ENCODE measurements at regions not wholly inside any gene's neighbourhood (a gene's known extent, or its start where the extent isn't known, plus 50 kb on each side); places are given as distances from the start of the nearest gene placed in this dataset.

DNA sequence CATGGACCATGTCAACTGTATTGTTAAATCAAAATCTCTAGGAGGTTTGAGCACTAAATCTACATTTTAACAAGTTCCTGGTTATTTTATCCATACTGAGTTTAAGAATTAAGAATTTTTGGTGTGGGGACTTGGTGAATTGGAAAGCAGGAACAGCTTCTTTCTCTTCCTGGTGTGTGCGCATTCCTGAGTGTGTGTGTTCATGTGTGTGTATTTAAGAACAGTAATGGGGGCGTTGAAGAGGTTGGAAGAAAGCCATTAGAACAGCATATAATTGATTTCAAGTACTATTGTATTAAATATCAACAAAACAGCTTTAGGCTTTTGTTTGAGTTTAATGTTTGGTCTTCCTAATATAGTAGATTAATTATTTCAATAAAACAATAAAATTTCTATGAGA, 801.3 kb upstream of the ID2 start:
- DNase-seq (ENCODE audit: extremely low spot score): no peak
- POLR2A ChIA-PET: no interaction called here
- CTCF ChIA-PET: interaction anchor here (0.7 kb wide), 1 partner anchor 9 kb away, joined by 3 read pairs; no protein-coding TSS in a partner anchor
- TF ChIP-seq, protein P1, sequence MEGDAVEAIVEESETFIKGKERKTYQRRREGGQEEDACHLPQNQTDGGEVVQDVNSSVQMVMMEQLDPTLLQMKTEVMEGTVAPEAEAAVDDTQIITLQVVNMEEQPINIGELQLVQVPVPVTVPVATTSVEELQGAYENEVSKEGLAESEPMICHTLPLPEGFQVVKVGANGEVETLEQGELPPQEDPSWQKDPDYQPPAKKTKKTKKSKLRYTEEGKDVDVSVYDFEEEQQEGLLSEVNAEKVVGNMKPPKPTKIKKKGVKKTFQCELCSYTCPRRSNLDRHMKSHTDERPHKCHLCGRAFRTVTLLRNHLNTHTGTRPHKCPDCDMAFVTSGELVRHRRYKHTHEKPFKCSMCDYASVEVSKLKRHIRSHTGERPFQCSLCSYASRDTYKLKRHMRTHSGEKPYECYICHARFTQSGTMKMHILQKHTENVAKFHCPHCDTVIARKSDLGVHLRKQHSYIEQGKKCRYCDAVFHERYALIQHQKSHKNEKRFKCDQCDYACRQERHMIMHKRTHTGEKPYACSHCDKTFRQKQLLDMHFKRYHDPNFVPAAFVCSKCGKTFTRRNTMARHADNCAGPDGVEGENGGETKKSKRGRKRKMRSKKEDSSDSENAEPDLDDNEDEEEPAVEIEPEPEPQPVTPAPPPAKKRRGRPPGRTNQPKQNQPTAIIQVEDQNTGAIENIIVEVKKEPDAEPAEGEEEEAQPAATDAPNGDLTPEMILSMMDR (IDR thresholded peaks at IDR 0.05; ENCODE audit: control extremely low read depth, extremely low read depth, low read depth, missing control alignments): no peak

DNA sequence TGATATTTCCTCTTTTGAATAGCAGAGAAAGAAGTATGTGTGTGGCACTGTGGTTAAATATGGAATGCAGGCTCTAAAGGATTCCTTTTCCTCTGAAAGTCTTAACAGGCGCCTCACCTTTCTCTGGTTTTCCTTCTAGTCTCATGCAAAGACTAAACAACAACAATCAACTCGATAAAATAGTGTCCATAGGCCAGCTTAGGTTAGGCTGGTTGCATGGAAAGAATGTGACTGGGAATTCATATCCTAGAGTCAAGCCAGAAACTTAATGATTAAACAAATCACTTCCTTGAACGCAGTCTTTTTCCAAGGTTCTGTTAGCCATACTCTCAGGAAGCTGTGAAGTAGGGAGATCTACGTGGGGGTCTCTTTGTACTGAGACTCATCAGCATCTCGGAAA, 800.8 kb upstream of the ID2 start:
- CTCF ChIA-PET: interaction anchor here (1.4 kb wide), 1 partner anchor 17 kb away, joined by 4 read pairs; no protein-coding TSS in a partner anchor
- POLR2A ChIA-PET: no interaction called here
- TF ChIP-seq, protein P1 (IDR thresholded peaks at IDR 0.05; ENCODE audit: control extremely low read depth, extremely low read depth, low read depth, missing control alignments): no peak
- no peak for DNase-seq (ENCODE audit: extremely low spot score)

DNA sequence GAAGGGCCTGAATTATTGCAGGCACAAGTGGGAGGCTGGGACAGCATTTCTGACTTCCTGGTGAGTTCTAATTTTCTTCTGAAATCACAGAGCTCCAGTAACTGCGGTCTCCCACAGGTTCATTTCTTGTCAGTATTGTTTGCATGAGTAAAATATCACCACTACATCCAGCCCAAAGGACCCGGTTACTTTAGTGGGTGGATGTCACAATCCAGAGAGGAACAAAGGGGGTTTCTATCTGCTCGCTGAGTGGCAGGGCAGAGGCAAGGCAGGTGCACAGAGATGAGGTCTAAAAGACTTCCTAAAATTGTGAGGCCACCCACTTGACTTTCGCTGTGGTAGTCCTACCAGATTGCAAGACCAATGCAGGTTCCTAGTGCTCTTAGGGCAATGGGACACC, 800.4 kb upstream of the ID2 start:
- CTCF ChIA-PET: interaction anchor here (1.4 kb wide), 1 partner anchor 17 kb away, joined by 4 read pairs; no protein-coding TSS in a partner anchor
- TF ChIP-seq, protein P1 (IDR thresholded peaks at IDR 0.05; ENCODE audit: control extremely low read depth, extremely low read depth, low read depth, missing control alignments): no peak

GRCh38 chr2:7882296-7882695, 799.6 kb upstream of the ID2 start:
- TF ChIP-seq, protein P1 (IDR thresholded peaks at IDR 0.05; ENCODE audit: control extremely low read depth, extremely low read depth, low read depth, missing control alignments): no peak
- ChIA-PET CTCF (interaction anchor here (1.4 kb wide), 1 partner anchor 18 kb away, joined by 4 read pairs; no protein-coding TSS in a partner anchor), POLR2A (no interaction called here)
- DNase-seq (ENCODE audit: extremely low spot score): no peak

More for the DNA sequence above, 800.4 kb upstream of the ID2 start:
- POLR2A ChIA-PET: no interaction called here
- DNase-seq (ENCODE audit: extremely low spot score): no peak

- TF ChIP-seq, protein P1 (IDR thresholded peaks at IDR 0.05; ENCODE audit: control extremely low read depth, extremely low read depth, low read depth, missing control alignments): no peak
- DNase-seq (ENCODE audit: extremely low spot score): no peak
- ChIA-PET POLR2A (no interaction called here), CTCF (no interaction called here)
Observed at GRCh38 chr2:7884338-7884737, 797.5 kb upstream of the ID2 start.

DNA sequence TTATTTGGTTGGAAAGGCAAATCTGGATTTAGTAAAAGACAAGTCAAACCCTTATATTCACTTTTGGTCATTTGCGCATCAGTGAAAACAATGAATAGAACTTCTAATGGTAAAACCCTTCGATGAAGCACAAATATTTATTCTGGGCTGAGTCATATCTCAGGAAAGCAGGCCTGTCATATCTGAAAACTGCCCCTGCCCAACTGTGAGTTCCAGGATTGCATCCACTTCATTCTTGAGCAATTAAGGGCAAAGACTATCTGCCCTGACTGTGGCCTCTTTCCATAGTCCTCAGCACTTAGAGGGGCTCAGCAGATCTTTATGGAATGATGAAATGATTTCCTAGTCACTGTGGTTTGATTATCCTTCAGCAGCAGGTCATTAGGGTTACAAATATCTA, 795.2 kb upstream of the ID2 start:
- DNase-seq (ENCODE audit: extremely low spot score): no peak
- POLR2A ChIA-PET: no interaction called here
- TF ChIP-seq, protein P1 (IDR thresholded peaks at IDR 0.05; ENCODE audit: control extremely low read depth, extremely low read depth, low read depth, missing control alignments): no peak
- CTCF ChIA-PET: no interaction called here

- TF ChIP-seq, protein P1 (IDR thresholded peaks at IDR 0.05; ENCODE audit: control extremely low read depth, extremely low read depth, low read depth, missing control alignments): no peak
- no peak for DNase-seq (ENCODE audit: extremely low spot score)
- ChIA-PET POLR2A (no interaction called here), CTCF (no interaction called here)
Observed at GRCh38 chr2:7887441-7887840, 794.4 kb upstream of the ID2 start.
